ENCODE measurements at regions not wholly inside any gene's neighbourhood (a gene's known extent, or its start where the extent isn't known, plus 50 kb on each side); places are given as distances from the start of the nearest gene placed in this dataset.

- ATAC-seq (ENCODE audit: low FRiP score) (no peak), DNase-seq (ENCODE audit: low spot score) (no peak)
- TF ChIP-seq, protein P1, sequence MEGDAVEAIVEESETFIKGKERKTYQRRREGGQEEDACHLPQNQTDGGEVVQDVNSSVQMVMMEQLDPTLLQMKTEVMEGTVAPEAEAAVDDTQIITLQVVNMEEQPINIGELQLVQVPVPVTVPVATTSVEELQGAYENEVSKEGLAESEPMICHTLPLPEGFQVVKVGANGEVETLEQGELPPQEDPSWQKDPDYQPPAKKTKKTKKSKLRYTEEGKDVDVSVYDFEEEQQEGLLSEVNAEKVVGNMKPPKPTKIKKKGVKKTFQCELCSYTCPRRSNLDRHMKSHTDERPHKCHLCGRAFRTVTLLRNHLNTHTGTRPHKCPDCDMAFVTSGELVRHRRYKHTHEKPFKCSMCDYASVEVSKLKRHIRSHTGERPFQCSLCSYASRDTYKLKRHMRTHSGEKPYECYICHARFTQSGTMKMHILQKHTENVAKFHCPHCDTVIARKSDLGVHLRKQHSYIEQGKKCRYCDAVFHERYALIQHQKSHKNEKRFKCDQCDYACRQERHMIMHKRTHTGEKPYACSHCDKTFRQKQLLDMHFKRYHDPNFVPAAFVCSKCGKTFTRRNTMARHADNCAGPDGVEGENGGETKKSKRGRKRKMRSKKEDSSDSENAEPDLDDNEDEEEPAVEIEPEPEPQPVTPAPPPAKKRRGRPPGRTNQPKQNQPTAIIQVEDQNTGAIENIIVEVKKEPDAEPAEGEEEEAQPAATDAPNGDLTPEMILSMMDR (IDR thresholded peaks at IDR 0.05), result no peak
Measured at GRCh38 chr10:130234171-130234965, 98.2 kb downstream of the GLRX3 start.

- ATAC-seq (ENCODE audit: low FRiP score), result no peak
- no peak for DNase-seq (ENCODE audit: low spot score)
Measured at GRCh38 chr10:130236711-130237110, 100.5 kb downstream of the GLRX3 start.

GRCh38 chr10:130240409-130240808 lies 104.2 kb downstream of the GLRX3 start:
- ATAC-seq (ENCODE audit: low FRiP score) (no peak), DNase-seq (ENCODE audit: low spot score) (no peak)
- TF ChIP-seq, protein P1 (IDR thresholded peaks at IDR 0.05), result no peak

More at GRCh38 chr10:130236711-130237110, 100.5 kb downstream of the GLRX3 start:
- TF ChIP-seq, protein P1 (IDR thresholded peaks at IDR 0.05), result no peak

GRCh38 chr10:130242513-130242912 lies 106.3 kb downstream of the GLRX3 start:
- ATAC-seq (ENCODE audit: low FRiP score) (no peak), DNase-seq (ENCODE audit: low spot score) (no peak)
- TF ChIP-seq, protein P1 (IDR thresholded peaks at IDR 0.05), result no peak

DNA sequence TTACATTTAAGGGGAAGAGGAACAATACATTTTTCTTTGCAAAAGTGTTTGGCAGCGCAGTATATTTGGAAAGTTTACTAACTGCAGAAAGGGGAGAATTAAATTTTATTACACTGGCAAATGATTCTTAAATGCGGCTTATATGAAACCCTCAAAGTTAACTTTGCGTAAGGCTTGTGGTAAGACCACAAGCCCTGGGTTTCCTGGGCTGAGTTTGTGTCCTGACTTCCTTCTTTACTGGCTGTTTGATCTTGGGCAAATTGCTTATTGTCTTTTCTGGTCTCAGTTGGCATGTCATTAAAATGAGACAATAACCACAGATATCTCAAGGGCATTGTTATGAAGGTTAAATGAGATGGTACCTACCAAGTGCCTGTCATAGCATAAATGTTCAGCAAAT lies 106.8 kb downstream of the GLRX3 start:
- TF ChIP-seq, protein P1 (IDR thresholded peaks at IDR 0.05), result no peak
- DNase-seq (ENCODE audit: low spot score), result no peak
- no peak for ATAC-seq (ENCODE audit: low FRiP score)

- DNase-seq (ENCODE audit: low spot score), result no peak
- TF ChIP-seq, protein P1 (IDR thresholded peaks at IDR 0.05), result no peak
- ATAC-seq (ENCODE audit: low FRiP score), result no peak
Measured at GRCh38 chr10:130244031-130244927, 108.1 kb downstream of the GLRX3 start.
